GM12872 (cell line): ENCODE measurements at regions not wholly inside any gene's neighbourhood (a gene's known extent, or its start where the extent isn't known, plus 50 kb on each side); places are given as distances from the start of the nearest gene placed in this dataset.

Experiments
- TF ChIP-seq, protein P1 (sequence below): IDR thresholded peaks from 3 replicates; pipeline ENCODE4 v1.5.1; 2011; ENCODE audit warnings: low read depth, mild to moderate bottlenecking, low read length, moderate library complexity; ENCODE audit not compliant: insufficient read depth

DNA sequence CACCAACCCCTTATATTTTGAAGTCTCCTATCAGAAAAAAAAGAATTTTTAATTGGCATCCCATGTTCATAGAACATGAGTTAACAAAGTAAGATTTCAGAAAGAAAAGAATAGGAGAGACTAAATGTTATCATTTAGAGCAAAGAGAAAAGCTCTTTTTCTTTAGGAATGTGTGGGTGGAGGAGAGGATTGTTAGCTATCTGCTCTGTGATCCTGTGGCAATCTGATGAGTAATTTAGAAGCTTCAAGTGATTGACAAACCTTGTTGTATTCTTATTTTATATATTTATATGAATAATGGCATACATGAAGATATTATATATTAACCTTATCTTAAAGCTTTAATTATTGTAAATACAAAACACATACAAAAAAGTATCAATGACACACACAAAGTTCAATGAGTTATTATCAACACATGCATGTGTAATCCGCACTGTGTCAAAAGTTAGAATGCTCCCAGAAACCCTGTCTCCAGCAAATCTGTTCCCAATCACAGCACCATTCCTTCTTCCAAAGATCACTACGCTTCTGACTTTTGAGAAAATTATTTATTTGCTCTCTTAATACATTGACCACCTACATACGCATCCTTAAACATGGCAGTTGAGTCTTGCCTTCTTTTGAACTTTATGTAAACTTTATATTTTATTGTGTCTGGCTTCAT is 907.4 kb downstream of the MCTP2 start:
- TF ChIP-seq, protein P1, sequence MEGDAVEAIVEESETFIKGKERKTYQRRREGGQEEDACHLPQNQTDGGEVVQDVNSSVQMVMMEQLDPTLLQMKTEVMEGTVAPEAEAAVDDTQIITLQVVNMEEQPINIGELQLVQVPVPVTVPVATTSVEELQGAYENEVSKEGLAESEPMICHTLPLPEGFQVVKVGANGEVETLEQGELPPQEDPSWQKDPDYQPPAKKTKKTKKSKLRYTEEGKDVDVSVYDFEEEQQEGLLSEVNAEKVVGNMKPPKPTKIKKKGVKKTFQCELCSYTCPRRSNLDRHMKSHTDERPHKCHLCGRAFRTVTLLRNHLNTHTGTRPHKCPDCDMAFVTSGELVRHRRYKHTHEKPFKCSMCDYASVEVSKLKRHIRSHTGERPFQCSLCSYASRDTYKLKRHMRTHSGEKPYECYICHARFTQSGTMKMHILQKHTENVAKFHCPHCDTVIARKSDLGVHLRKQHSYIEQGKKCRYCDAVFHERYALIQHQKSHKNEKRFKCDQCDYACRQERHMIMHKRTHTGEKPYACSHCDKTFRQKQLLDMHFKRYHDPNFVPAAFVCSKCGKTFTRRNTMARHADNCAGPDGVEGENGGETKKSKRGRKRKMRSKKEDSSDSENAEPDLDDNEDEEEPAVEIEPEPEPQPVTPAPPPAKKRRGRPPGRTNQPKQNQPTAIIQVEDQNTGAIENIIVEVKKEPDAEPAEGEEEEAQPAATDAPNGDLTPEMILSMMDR, result no peak

DNA sequence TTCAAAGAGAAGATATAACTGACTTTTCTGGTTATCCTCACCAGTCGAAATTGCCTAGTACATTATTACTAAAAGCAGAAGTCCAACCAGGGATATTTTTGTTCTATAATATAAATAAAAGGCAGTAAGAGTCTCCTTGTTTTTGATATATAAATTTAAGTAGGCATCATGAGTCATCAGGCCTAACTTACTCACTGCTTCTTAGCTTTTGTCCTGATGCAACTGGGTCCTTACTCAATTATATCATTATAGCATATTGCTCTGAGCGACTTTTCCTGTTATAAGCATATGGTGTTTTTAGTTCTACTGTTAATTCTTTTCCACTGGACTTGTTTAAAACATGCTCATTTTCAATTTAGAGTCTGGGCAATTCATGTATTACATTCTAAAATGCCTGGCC is 910.1 kb downstream of the MCTP2 start:
- TF ChIP-seq, protein P1, result no peak

DNA sequence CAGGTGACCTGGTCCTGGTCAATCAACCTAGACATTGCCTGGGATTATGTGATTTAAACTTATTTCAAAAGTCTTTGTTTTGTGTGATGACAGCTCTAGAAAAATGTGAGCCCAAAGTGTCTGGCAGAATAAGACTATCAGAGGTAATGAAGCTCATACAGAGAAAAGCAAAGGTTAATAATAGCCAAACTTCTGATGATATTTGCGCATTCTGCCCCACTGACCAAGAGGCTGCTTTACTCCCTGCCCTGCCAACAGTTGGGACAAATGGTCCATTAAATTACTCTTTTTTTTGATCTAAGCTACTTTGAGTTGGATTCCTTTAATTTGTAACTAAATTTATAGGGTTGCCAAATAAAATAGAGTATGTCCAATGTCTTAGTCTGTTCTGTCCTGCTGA is 911.2 kb downstream of the MCTP2 start:
- TF ChIP-seq, protein P1, result no peak

DNA sequence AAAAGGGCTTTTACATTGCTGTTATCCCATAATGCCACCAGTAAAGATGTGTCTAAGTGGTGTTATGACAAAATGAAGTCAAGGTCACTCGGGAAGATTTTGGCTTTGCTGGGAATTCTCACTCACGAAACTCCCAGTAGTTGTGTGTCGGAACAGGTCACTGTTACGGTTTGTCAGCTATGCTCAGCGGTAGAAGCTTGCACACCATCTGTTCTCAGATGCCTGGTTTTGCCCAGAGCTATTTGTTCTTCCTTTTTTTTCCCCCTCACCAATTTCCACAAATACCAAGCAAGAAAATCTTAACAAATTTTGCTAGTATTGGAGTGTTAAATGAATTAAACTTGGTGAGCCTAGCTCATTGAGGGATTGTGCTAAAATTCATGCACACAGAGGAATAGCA is 915.1 kb downstream of the MCTP2 start:
- TF ChIP-seq, protein P1, result no peak

- TF ChIP-seq, protein P1, result no peak
Observed at GRCh38 chr15:95148183-95148582, 916.8 kb downstream of the MCTP2 start.

- TF ChIP-seq, protein P1, result no peak
Observed at GRCh38 chr15:95149036-95149435, 917.7 kb downstream of the MCTP2 start.

GRCh38 chr15:95149771-95150170 is 918.4 kb downstream of the MCTP2 start:
- TF ChIP-seq, protein P1, result no peak
